IPS-18c (cell line): ENCODE measurements at regions not wholly inside any gene's neighbourhood (a gene's known extent, or its start where the extent isn't known, plus 50 kb on each side); places are given as distances from the start of the nearest gene placed in this dataset.

ENCODE experiments used
- H3K4me3 ChIP-seq: 2 replicates; pipeline ENCODE4 v1.7.0; 2013; ENCODE audit warnings: low read depth, mild to moderate bottlenecking, low read length, moderate library complexity; ENCODE audit not compliant: insufficient read depth
- H3K9me3 ChIP-seq: one replicate; pipeline ENCODE4 v1.6.1; 2013; ENCODE audit warnings: mild to moderate bottlenecking, low read length, moderate library complexity; ENCODE audit not compliant: control insufficient read depth, insufficient read depth

DNA sequence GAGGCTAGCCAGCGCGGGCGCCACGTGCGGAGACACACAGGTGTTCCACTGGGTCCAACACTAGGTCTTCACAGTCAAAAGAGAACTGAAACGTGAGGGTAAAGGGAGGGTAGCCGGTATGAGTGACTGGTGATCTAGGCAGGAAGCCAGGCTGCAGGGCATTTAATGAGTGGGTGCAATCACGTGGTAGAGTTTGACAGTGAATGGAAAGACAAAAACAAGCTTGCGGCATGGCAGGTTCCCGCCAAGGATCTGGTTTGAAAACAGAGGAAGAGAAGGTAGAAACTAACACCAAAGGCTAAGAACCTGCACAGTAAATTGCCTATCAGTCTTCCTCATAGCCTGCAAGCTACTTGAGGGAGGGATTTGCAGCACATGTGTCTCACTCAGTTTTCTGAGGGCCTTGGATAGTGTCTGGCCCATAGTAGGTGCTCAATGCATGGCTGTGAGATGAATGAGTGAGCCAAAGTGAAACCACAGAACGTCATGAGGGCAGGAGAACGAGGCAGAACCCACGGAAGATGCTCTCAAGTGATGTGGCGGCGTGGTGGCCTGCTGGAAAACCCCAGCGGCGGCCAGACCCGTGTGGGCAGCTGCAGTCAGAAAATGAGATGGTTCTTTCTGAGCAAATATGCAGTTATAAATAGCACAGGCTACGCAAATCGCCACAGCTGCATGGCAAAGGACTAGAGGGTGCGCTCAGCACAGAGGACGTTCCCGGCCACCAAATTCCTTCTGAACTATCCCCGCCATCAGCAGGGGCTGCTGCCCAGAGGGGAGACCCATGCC lies 183.6 kb upstream of the NFE2L3 start:
- Histone ChIP-seq H3K9me3 (no peaks in the 10 kb centered on the region), H3K4me3 (no peak overlapping the region)

DNA sequence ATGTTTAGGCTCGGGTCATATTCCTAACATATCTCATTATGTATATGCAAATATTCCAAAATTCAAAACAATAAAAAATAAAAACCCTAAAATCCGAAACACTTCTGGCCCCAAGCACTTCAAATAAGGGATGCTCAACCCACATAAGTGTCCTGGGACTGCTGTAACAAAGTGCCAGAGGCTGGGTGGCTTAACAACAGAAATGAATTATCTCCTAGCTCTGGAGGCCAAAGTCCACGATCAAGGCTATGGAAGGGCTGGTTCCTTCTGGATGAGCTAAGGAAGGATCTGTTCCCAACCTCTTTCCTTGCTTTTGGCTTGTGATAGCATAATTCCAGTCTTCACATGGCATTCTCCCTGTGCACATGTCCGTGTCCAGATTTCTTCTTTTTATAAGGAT lies 181.6 kb upstream of the NFE2L3 start:
- H3K4me3 ChIP-seq: no peak overlapping the region
- no peaks in the 10 kb centered on the region for H3K9me3 ChIP-seq

DNA sequence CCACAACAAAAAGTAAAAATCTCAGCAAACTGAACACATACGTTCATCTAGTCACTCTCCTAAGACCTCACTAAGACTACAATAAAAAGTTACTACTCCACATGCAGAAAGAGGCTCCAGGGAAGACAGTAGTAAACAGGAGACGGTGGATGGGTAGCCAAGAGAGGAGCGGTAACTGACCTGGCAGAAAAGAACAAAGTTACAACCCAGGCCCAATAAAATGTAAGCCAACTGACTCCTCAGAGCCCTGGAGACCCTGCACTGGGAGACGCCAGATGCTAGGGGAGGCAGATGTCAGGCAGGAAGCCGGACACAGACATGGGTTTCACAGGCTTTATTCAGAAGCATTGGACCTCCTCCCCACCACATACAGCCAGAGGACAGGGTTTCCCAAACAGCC lies 181.1 kb upstream of the NFE2L3 start:
- no peaks in the 10 kb centered on the region for H3K9me3 ChIP-seq
- H3K4me3 ChIP-seq: no peak overlapping the region

DNA sequence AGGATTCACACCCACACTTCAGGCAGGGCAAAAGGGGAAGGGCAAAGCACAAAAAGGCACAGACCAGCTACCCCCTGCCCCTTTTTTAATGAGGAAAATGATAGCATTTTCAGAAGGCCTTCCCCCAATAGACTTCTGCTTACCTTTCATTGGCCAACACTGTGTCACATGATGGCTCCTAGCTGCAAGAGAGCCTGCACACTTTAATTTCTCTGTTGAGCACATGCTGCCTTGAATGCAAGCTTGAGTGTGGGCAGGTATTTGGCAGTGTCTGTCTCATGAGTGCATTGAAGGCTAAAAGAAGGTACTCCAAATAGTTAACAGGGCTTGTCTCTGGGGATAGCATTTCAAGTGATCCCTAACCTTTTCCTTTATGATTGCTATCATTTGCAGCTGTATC lies 175.4 kb upstream of the NFE2L3 start:
- Histone ChIP-seq H3K4me3 (no peak overlapping the region), H3K9me3 (peaks cover 5% of the 10 kb centered on the region)

DNA sequence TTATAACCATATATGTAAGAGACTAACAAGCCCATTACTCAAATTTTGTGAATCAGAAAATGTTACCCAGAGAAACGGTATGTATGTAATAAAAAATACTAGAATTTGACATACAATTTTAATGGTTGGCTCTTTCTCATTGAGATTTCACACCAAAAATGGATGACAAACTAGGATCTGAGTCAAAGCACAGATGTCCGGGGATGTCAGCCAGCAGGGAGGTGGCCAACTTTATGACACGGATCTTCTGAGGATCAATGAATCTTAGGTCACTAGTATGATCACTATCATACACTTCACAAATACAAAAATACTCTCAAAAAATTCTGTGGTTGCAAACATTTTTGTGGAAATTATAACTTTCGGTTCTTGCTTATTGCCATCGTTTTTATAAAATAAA lies 173.5 kb upstream of the NFE2L3 start:
- Histone ChIP-seq H3K9me3 (peaks cover 5% of the 10 kb centered on the region), H3K4me3 (no peak overlapping the region)

DNA sequence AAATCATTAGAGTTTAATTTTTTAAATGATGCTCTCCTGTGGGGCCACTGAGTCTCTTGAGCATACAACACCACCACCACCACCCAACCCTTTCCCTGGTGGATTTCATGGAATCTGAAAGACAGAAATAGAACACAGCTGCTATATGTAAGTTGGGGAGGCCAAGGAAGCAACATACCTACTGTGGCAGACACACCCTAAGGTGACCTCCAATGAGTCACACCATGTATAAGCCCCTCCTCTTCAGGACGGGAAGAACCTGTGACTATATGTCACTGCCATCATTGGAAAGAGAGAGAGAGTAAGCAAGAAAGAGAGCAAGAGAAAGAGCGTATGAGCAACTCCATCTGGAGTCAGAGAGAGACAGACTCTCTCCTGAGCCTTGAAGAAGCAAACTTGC lies 172.4 kb upstream of the NFE2L3 start:
- Histone ChIP-seq H3K4me3 (no peak overlapping the region), H3K9me3 (peaks cover 5% of the 10 kb centered on the region)

DNA sequence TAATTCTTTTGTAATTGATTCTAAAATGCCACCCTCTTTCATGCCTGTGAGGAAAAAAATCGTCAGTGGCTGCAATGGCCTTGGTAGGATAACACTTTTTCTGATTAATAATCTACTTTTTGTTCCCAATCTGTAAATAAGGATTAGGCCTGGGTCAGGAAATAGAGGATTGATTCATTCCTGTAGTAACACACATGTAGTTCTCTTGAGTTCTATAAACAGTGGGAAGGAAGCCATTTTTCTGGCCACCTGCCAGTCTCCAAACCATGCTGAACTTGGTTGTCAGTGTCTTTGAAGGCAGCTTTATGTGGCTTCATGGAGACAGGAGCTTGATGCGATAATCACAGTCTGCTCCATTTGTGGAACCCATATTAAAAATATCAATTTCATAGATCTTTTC lies 169.3 kb upstream of the NFE2L3 start:
- H3K9me3 ChIP-seq: no peaks in the 10 kb centered on the region
- no peak overlapping the region for H3K4me3 ChIP-seq

DNA sequence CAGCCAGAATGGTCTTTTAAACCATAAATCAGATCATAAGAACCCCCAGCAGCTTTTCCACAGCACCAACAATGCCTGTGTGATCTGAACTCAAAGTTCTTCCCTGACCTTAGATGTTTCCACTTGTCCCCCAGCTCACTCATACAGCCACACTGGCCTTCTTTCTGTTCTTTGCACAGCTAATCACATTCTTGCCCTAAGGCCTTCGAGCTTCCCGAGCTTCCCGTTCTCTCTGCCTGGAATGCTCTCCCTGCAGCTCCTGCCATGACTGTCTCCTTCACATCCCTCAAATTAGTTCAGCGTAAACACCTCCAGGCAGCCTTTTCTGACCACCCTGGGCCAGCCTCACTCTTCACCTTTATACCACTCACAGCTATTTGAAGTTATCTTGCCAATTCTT lies 166.8 kb upstream of the NFE2L3 start:
- H3K4me3 ChIP-seq: no peak overlapping the region
- no peaks in the 10 kb centered on the region for H3K9me3 ChIP-seq

DNA sequence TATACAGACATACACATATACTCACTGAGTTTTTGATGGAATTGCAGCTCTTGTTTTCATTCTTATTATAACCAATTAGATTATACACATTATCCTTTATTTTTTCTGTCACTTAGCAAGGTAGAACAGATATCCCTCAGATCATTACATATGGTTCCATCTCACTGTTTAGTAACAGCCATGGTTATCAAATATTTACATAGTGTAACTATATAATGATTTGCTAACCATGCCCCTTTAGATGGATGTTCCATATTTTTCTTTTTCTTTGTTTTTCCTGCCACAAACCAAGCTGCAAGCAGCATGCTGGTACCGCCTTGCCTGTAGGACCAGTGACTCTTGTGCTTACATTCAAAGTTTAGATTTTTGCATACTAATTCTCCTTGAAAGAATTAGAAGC lies 163.4 kb upstream of the NFE2L3 start:
- Histone ChIP-seq H3K9me3 (no peaks in the 10 kb centered on the region), H3K4me3 (no peak overlapping the region)

DNA sequence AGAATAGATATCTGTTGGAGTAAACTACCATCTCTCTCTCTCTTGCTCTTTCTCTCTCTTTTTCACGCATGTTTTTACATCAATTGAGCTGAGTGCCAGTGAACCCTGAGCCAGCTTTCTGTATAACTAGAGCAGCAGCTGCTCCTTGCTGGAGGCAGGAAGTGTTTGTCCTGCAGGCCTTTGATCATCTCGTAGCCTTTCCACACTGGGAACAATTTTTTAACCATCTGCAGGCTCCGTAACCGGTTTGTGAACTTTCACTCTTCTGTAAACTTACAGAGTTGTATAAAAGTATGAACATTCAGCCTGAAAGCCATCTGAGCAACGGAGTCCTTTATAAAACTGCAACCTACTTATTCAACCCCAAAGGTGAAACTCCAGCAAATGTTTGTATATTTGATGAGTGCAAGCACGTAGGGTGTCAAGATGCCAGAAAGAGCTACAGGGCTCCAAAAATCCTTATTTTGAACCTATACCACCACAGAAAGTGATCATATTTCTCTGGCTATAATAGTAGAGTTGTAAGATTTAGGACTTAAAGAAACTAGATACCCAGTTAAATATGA lies 162.8 kb upstream of the NFE2L3 start:
- no peaks in the 10 kb centered on the region for H3K9me3 ChIP-seq
- H3K4me3 ChIP-seq: no peak overlapping the region

DNA sequence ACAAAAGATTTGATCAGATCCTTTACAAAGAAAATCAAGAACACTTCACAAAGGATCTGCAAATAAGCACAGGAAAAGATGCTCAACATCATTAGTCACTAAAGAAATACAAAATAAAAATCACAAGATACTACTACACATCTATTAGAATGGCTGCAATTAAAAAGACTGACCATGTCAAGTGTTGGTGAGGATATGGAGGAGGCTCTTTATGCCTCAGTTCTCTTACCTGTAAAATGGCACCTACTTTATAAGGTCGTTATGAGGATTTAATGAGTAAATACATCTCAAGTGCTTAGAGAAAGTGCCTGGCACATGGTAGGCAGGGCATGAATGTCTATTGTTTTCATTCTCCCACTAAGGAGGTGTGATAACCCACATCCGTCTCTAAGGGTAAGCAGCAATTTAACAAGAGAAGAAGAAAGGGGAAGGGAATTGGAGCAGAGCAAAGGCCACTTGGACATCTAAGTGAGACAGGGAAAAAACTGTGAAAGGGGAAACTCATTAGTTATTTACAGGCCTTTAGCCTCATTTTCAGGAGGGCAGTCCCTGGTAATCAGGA lies 157.5 kb upstream of the NFE2L3 start:
- no peak overlapping the region for H3K4me3 ChIP-seq
- H3K9me3 ChIP-seq: no peaks in the 10 kb centered on the region

DNA sequence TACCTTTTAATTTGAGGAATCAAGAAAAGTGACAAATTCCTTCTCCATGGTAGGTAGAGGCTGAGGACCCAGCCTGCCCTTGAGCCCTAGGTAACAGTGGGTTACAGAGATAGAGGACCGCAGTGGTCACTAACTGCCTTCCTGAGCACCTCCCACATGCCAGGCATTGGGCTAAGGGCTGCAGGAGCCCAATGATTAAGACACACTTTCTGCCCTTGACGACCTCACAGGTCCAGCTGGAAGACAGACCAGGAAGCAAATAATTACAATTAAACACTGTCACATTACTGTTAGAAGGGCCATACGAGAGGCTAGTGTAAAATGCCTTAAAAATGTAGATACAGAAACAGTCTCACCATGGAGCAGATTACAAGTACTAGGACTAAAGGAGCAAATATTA lies 156.8 kb upstream of the NFE2L3 start:
- Histone ChIP-seq H3K9me3 (no peaks in the 10 kb centered on the region), H3K4me3 (no peak overlapping the region)

DNA sequence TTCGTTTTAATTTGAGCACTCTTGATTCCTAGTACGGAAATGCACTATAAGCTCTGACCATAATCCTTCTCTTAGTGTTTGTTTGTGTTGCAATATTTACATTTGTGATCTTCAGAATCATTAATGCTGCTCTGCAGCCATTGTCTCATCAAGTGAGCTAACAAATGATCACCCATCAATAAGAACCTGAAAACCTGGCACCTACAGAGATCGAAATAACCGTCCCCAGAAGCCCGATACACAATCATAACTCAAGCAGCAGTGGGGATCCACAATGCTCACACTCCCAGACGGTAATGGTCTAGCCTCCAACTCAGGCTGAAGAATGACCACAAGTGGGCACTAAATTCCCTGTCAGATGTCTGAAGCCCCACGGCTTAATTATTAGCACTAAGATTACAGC lies 156.0 kb upstream of the NFE2L3 start:
- Histone ChIP-seq H3K4me3 (no peak overlapping the region), H3K9me3 (no peaks in the 10 kb centered on the region)

DNA sequence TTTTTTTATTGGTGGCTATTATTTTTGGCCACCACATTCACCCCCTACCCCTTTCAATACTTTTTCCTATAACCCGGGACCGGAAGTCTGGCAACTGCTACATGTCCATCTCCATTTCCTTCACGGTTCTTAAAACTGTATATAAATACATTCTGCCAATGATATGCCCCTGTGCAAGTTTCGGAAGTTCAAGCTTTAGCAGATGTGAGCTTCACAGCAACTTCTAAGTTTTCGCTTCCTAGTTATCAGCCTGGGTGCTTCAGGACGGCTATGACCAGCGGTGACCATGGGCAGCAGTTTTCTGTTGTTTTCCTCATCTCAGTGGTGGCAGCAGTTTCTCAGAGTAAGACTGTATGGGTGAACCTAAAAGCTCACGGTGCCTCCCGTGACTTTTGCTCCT lies 153.5 kb upstream of the NFE2L3 start:
- H3K4me3 ChIP-seq: no peak overlapping the region

DNA sequence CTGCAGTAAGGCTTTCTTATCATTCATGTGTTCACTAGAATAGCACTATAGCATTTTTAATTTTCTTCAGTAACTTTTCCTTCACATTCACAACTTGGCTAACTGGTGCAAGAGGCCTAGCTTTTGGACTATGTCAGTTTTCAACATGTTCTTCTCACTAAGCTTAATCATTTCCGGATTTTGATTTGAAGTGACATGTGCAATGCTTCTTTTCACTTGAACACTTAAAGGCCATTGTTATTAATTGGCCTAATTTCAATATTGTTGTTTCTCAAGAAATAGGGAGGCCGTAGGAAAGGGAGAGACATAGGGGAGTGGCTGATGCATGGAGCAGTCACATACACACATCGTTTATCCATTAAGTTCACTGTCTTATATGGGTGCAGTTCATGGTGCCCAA lies 151.2 kb upstream of the NFE2L3 start:
- H3K9me3 ChIP-seq: no peaks in the 10 kb centered on the region
- H3K4me3 ChIP-seq: no peak overlapping the region

More for the DNA sequence above, 153.5 kb upstream of the NFE2L3 start:
- no peaks in the 10 kb centered on the region for H3K9me3 ChIP-seq

DNA sequence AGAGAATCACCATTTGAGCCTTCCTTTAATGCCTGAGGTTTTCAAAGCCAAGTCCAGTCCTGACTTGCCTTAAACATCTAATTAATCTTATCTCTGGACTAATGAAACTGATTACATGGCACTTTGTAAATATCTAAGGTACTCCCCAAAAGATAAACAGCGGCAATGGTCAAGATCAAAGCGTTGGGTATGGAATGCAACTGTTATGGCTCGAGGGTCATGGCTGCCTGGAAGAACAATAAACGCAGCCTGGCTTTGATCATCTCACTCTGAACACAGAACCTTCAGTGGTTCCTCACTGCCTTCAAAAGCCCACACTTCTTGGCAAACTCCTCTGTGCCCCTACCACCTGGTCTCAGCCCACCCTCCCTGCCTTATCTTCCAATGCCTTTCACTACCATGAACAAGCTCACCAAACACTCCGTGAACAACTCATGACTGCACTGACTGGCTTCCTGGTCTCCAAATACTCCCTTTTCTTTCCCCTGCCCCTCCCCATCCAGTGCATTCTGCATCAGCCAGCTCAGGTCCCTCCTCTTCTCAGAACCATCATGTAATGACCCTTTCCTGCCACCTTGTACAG lies 150.2 kb upstream of the NFE2L3 start:
- H3K4me3 ChIP-seq: no peak overlapping the region
- H3K9me3 ChIP-seq: no peaks in the 10 kb centered on the region

DNA sequence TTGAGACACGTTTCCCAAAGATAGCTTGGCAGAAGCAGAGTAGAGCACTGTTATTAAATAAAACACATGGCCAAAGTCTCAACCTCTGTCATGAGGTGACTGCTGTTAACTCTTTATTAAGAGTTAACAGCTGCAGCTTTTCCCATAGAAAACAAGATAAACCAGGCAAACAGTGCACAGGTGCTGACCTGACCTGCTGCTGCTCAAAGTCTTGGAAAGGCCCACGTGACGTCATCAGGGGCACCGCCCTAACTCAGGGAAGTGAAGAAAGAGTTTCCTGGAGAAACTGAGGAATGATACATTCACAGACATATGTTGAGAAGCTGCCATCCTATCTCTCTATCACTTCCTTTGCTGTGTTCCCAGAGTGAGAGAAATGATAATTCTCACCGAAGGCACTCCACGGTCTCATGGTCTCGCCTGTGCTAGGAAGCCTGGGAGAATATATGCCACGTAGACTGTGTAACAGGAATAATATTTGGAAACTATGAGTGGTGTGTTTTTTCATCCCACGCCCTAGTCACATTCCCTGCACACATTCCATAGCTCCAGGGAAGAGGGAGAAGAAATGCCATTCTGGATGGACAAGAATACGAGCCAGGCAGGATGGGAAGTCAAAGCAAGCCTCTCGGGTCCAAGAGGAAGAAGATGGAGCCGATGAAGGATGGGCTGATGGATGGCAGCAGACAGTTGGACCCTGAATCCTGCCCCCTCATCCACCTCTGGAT lies 146.2 kb upstream of the NFE2L3 start:
- Histone ChIP-seq H3K9me3 (peaks cover 5% of the 10 kb centered on the region), H3K4me3 (no peak overlapping the region)

DNA sequence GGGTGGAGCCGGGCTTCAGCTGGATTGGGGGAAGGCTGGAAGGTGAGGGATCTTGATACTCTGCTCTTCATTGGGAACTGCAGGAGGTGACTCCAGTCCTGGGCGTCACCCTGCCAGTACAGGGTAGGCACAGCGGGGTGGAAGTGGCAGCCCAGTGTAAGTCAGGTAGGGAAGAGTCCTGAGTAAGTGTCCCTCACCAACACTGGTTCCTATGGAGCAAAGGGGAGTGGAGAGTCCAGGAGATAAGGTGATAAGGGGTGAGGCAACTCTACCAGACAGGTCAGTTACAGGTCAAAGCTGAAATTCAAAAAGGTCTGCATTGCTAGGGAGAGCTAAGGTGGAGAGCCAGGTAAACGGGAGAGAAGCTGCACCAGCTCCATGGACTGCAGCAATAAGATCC lies 145.6 kb upstream of the NFE2L3 start:
- H3K9me3 ChIP-seq: peaks cover 5% of the 10 kb centered on the region
- H3K4me3 ChIP-seq: no peak overlapping the region
